Astrocyte of the hippocampus (primary cell): ENCODE measurements at regions not wholly inside any gene's neighbourhood (a gene's known extent, or its start where the extent isn't known, plus 50 kb on each side); places are given as distances from the start of the nearest gene placed in this dataset.

Experiments
- DNase-seq: peaks from one replicate; pipeline ENCODE4 v3.0.0; 2011; ENCODE audit warnings: low read depth, low spot score

GRCh38 chr5:174159327-174160114 is 114.0 kb downstream of the NSG2 start:
- DNase-seq = peak; percentile 35

DNA sequence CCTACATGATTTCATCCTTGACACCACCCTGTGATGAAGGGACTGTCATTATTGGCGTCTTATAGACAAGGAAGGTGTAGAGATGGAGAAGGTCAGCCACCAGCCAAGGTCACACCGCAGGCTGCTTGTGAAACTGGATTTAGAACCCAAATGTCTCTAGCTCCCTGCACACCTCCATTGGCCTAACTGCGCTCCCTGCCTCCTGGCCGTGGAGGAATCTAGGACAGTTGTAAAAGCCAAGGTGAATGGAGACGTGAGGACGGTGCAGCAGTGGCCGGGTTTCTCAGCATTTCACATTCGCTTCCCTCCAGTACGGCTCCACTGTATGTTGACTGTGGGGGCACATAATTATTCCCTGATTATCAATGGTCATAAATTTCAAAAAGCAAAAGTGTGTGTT is 119.9 kb downstream of the NSG2 start:
- DNase-seq = no peak

GRCh38 chr5:174166231-174167079 is 120.9 kb downstream of the NSG2 start:
- peak; percentile 45 for DNase-seq

DNA sequence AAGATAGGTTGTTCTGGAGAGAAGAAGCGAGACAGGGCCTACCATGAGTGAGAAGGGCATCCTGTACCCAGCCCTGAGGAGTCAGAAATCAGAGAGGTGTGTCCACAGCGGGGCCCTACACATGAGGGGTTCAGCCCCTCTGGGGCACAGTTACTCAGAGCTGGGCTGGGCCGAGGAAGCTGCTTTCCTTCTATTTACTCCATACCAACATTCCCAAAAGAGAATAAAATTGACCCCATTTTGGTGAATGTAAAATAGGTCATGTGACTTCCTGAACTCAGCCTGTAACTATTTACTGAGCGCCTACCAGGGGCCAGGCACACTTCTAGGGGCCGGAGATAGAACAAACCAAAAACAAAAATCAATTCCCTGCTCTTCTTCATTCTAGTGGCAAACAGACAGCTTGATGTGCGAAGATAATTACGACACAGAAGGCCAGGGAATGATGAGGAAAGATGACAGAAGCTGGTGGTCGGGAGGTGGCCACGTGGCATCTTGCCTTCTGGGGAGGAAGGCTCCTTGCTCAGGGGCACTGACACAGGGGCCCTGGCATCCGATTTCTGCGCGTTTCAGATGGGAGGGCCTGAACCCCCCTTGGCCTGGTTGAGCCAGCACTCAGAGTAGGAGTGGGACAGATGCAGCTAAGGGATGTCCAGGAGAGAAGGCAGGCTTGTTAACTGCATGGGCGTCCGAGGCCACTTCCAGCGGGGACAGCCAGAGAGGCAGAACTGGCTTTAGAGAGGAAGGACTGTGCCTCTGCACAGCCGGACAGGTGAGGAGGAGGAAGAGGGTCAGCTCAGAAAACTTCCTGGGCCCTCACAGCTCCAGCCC is 121.8 kb downstream of the NSG2 start:
- DNase-seq = no peak

DNA sequence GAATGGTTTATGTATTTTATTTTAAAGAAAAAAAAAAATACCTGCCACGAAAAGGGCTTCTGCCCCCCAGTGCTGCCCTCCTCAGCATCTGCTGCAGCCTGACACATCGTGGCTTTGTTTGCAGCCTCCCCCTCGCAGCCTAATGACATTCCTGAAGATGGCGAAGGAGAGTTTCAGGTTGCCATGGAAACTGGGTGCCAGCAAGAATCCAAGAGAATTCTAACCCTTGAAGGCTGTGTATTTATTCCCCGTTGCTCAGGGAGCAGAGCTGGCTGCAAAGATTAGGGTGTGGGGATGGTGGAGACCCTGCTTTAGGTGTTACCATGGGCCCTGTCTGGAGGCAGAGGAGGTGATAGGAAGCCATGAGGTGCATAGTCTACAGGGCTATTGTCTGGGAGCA is 126.6 kb downstream of the NSG2 start:
- DNase-seq = peak; percentile 53

- DNase-seq = no peak
Measured at GRCh38 chr5:174172566-174172965, 127.1 kb downstream of the NSG2 start.

DNA sequence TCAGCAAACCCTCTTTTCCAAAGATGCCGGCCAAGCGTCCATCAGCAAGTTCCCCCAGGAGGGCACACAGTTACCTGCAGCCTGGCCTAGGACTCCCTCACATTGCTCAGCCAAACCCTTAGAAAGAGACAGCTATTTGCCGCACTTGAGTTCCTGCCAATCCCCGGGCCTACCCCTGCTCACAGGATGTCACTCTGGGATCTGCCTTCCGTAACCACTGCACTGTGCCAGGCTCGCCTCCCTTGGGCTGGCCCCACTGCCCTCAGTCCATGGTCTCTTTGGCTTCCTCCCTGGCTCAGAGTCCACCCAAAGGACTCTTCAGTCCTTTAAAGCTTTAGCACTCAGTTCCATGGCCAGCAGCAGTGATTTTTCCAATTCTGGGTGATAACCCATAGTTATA is 128.3 kb downstream of the NSG2 start:
- no peak for DNase-seq

- peak; percentile 60 for DNase-seq
Measured at GRCh38 chr5:174175716-174176268, 130.3 kb downstream of the NSG2 start.

GRCh38 chr5:174176511-174176910 is 131.0 kb downstream of the NSG2 start:
- DNase-seq = no peak

- DNase-seq = no peak
Measured at GRCh38 chr5:174177531-174177930, 132.0 kb downstream of the NSG2 start.

DNA sequence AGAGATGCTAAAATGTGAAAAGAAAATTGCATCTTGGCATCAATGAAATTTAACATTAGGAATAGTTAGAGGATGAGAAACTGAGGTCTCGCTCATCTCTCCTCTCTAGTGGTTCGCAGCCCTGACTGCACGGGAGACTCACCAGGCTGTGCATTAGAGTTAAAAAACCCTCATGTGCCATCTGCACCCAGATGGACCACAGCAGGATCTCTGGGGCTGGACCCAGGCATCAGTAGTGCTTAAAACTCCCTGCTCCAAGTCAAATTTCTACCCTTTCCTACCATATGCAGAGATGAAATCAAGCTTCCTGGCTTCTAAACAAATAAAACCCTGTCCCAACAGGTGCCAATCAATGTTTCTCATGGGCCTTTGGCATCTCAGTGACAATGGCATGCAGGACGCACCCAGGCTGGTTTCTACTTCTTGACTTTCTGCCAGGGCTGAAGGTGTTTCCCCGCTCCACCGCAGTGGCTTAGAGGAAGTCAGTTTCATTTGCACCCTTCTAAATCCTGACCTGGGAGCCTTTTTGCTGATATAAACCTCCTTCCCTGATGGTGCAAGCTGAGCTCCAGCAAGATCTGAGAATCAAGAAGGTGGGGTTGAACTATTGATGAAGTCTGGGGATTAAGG is 132.6 kb downstream of the NSG2 start:
- no peak for DNase-seq

GRCh38 chr5:174180639-174181038 is 135.1 kb downstream of the NSG2 start:
- DNase-seq = no peak

DNA sequence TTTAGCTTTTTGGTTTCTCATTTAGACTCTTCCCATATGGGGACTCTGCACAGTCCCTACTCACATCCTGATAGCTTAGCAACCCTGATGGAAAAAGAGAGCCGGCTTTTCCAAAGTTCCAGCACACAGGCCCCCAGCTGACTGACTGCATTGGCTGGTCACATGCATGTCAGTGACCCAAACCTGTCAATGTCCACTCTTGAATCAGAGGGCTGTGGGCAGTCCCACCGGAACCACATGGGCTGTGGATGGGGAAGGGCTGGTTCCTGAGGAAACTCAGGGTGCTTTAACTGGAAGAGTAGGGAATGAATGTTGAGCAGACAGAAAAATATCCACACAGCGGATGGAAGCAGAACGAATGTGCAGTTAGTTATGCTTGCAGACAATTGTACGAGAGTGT is 136.6 kb downstream of the NSG2 start:
- DNase-seq = no peak

- DNase-seq = no peak
Measured at GRCh38 chr5:174183701-174184100, 138.2 kb downstream of the NSG2 start.

GRCh38 chr5:174185506-174185905 is 140.0 kb downstream of the NSG2 start:
- no peak for DNase-seq

- DNase-seq = no peak
Measured at GRCh38 chr5:174186096-174186695, 140.7 kb downstream of the NSG2 start.

DNA sequence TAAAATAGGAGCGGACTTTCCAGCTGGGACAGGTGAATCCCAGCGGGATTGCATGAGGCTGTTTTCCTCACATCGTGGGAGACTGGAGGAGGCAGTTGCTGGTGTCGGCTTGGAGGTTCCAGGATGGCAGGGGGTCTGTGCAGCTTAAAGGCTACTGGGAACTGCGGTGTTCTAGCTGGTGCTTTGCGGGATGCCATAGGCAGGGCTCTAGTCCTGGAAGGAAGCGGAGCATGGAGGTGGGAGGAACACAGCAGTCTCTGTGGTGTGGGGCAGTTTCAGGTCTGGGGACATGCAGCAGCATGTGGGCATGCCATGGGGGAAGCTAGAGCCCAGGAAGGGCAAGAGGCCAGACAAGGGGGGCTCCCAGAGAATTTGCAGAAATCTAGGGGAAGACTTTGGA is 141.5 kb downstream of the NSG2 start:
- no peak for DNase-seq

DNA sequence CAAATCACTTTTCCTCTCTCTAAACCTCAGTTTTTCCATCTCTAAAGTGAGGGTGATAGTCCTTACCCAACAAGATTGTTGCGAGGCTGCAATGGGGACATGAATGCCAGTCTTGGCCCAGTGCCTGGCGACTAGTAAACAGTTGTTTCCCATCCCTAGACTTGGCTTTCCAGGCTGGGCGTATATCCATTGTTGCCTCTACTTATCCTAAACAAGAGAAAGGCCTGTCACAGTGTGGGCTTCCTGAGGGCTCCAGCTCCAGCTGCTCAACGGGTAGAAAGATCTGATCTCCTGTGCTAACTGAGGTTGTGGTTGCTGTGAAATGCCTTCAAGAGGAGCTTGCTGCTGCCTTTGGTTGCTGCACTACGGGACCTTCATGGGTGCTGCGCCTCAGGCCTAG is 142.0 kb downstream of the NSG2 start:
- DNase-seq = no peak

DNA sequence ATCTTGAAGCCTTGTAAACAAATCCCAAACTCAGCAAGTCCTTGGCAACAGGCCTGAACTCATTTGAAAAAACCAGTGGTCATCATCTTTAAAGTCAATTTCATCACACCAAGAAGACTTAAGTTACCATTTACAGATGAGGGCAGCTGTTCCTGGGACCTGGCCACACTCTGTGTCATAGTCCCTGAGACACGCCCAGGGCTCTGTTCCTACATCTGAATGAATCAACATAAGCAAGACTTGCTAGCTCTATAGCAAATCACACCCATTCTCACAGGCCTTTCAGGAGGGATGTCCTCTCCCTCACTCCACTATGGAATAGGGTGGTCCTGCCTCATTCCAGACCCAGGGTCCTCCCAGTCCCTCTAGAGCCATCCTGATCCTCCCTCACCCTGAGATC is 142.8 kb downstream of the NSG2 start:
- DNase-seq = no peak

- DNase-seq = no peak
Measured at GRCh38 chr5:174189654-174190541, 144.4 kb downstream of the NSG2 start.
